ENCODE measurements at regions not wholly inside any gene's neighbourhood (a gene's known extent, or its start where the extent isn't known, plus 50 kb on each side); places are given as distances from the start of the nearest gene placed in this dataset.

GRCh38 chr20:57814529-57814928 lies 104.7 kb upstream of the PMEPA1 start:
- TF ChIP-seq, protein P1, sequence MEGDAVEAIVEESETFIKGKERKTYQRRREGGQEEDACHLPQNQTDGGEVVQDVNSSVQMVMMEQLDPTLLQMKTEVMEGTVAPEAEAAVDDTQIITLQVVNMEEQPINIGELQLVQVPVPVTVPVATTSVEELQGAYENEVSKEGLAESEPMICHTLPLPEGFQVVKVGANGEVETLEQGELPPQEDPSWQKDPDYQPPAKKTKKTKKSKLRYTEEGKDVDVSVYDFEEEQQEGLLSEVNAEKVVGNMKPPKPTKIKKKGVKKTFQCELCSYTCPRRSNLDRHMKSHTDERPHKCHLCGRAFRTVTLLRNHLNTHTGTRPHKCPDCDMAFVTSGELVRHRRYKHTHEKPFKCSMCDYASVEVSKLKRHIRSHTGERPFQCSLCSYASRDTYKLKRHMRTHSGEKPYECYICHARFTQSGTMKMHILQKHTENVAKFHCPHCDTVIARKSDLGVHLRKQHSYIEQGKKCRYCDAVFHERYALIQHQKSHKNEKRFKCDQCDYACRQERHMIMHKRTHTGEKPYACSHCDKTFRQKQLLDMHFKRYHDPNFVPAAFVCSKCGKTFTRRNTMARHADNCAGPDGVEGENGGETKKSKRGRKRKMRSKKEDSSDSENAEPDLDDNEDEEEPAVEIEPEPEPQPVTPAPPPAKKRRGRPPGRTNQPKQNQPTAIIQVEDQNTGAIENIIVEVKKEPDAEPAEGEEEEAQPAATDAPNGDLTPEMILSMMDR (IDR thresholded peaks at IDR 0.05): no peak
- TF ChIP-seq ZFX (IDR thresholded peaks at IDR 0.05; ENCODE audit: borderline replicate concordance): no peak

Data from 22Rv1 (cell line).